Fibroblast of villous mesenchyme (primary cell): ENCODE measurements at regions not wholly inside any gene's neighbourhood (a gene's known extent, or its start where the extent isn't known, plus 50 kb on each side); places are given as distances from the start of the nearest gene placed in this dataset.

Experiments
- DNase-seq: peaks from one replicate; pipeline ENCODE4 v3.0.0-alpha.2; 2010; ENCODE audit warnings: low read depth
- H3K4me3 ChIP-seq: 2 replicates; pipeline ENCODE4 v1.5.1; 2011; ENCODE audit warnings: low read depth, mild to moderate bottlenecking, low read length
- TF ChIP-seq, protein P1 (sequence below): IDR thresholded peaks from 2 replicates; pipeline ENCODE4 v1.5.1; 2012; ENCODE audit warnings: low read depth, mild to moderate bottlenecking, low read length; ENCODE audit not compliant: insufficient read depth

DNA sequence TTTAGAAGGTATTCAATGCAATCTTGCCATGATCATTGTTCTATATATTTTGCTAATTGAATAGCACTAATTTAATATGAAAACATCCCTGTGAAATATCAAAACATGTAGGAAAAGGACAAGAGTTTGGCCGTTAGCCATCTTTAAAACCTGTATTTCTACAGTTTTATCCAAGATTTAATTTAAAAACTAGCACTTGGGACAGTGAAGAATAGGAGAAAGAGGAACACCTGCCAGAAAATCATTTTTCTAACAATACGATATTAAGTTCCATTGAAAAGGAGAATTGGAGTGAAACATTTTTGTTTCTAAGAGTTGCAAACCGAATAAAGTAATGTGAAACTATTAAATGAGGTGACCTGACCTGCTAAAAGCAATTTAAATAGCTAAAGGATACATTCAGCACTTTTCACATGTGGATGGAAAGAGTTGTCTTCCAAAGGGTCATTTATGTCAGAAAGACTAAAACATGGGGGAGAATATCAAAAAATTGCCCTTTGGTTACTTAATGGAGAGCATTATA, 1673.6 kb upstream of the MIR17HG start:
- no peak overlapping the region for H3K4me3 ChIP-seq
- DNase-seq = no peak
- TF ChIP-seq, protein P1, sequence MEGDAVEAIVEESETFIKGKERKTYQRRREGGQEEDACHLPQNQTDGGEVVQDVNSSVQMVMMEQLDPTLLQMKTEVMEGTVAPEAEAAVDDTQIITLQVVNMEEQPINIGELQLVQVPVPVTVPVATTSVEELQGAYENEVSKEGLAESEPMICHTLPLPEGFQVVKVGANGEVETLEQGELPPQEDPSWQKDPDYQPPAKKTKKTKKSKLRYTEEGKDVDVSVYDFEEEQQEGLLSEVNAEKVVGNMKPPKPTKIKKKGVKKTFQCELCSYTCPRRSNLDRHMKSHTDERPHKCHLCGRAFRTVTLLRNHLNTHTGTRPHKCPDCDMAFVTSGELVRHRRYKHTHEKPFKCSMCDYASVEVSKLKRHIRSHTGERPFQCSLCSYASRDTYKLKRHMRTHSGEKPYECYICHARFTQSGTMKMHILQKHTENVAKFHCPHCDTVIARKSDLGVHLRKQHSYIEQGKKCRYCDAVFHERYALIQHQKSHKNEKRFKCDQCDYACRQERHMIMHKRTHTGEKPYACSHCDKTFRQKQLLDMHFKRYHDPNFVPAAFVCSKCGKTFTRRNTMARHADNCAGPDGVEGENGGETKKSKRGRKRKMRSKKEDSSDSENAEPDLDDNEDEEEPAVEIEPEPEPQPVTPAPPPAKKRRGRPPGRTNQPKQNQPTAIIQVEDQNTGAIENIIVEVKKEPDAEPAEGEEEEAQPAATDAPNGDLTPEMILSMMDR = no peak

DNA sequence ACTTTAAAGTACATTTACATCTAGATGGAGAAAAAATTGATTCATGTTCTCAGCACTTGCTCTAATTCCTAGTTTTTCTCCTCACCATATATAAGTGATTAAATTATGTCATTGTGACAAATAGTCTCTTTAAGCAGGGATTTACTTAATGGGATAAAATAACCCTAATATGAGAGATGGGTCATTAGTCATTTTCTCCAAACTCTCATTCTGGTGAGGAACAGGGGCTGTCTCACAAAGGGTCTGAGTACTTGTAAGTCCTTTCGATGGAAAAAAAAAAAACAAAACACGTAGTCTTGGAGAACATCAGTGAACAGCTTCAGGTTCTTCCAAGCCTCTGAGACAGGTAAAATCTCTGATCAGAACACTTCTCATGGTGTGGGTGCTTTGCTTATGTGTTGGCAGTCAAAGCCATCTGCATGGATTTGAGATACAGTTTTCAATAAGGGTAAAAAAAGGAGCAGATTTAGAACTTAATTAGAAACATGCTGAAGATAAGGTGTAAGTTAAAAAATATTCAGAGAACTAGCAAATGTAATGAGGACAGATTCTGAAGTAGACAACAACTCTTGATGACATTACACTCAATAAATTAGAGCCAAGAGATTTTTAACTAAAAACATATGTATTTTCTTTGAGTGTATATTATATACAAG, 1668.9 kb upstream of the MIR17HG start:
- TF ChIP-seq, protein P1 = no peak
- no peak overlapping the region for H3K4me3 ChIP-seq
- DNase-seq = no peak

DNA sequence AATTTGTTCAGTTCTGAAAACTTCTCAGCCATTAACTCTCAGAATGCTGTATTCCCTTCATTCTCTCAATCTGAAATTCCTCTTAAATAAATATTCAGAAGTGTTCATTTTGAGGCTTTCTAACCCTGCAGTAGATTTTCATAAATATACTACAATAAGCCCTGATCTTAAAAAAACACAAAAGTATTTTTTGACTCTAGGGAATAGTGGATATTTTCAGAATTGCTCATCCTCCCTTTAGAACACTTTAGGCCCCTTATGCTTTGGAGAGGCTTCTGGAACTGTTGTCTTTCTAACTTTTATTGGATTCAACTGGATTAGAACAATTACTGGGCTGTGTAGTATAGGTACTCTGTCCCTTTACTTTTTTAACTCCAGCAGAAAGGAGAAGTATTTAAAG, 1662.6 kb upstream of the MIR17HG start:
- no peak for DNase-seq
- TF ChIP-seq, protein P1 = no peak
- H3K4me3 ChIP-seq = no peak overlapping the region

DNA sequence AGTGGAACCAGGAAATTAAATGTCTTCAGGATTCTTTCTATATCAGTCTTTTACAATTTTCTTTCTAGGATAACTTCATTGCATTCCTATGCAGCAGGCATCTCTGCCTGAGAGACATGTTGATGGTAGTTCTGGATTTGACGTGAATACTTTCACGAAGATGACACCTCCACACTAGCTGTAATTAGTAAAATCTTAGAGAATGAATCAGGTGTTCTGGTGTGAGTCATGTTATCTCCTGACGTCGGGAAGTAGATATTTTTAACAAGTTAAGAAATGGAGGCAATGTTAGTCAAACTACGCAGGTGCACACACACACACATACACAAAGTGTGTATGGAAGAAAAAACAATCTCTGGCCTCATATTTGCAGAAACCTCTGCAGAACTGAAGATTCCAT, 1661.3 kb upstream of the MIR17HG start:
- TF ChIP-seq, protein P1 = no peak
- H3K4me3 ChIP-seq = no peak overlapping the region
- no peak for DNase-seq

DNA sequence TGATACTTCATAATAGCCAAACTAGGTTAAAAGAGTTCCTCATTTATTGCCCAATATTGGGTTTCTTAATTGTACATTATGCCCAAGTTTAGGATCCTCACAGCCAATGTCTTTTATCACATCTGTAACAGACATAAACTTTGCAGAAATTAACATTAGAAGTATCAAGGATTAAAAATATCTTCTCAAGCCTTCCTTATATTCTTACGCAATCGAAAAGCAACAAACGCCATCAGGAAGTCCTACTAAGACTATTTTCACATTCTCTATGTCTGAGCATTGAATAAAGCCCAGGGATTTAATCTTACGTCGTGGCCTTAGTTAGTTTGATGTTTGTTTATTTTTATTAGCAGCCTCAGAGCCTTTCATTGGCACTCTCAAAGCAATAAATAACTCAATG, 1660.4 kb upstream of the MIR17HG start:
- DNase-seq = no peak
- TF ChIP-seq, protein P1 = no peak
- H3K4me3 ChIP-seq = no peak overlapping the region

DNA sequence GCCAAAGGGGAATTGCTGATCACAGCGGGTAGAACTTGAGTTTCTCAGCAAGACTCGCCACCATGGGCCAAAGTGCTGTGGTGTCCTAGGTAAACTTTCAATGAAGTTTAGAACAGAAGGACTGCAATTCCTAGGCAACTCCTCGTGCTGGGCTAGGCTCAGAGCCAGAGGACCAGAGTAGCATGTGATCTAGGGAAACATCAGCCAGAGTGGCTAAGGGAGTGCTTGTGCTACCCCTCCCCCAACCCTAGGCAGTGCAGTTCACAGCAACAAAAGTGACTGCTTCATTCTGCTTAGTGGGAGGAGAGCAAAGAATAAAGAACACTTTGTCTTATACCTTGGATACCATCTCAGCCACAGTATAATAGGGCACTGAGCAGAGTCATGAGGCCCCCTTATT, 1658.6 kb upstream of the MIR17HG start:
- TF ChIP-seq, protein P1 = no peak
- DNase-seq = peak; percentile 0
- no peak overlapping the region for H3K4me3 ChIP-seq

DNA sequence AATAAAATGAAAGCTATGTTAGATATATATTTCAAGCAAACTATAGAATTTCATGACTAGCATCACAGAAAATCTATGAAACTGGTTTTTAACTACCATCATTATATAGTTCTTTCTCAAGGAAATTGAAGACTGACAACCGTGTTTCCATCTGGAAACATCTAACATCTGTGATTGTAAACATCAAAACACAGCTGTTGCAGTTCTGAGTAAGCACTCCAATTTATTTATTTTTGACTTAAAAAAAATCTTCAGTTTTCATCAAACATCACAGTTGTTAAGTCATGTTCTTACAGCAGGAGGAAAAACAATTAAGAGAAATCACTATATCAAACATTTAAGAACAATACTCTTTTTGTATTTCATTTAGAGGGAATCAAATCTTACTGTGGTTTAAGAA, 1653.0 kb upstream of the MIR17HG start:
- TF ChIP-seq, protein P1 = no peak
- no peak overlapping the region for H3K4me3 ChIP-seq

More for the DNA sequence above, 1653.0 kb upstream of the MIR17HG start:
- DNase-seq = no peak
